ENCODE measurements at regions not wholly inside any gene's neighbourhood (a gene's known extent, or its start where the extent isn't known, plus 50 kb on each side); places are given as distances from the start of the nearest gene placed in this dataset.
"Not testable (repeated sequence)": the region's sequence is repeated elsewhere in the genome, so short reads cannot be mapped to it uniquely, and the experiment has no call there.

DNA sequence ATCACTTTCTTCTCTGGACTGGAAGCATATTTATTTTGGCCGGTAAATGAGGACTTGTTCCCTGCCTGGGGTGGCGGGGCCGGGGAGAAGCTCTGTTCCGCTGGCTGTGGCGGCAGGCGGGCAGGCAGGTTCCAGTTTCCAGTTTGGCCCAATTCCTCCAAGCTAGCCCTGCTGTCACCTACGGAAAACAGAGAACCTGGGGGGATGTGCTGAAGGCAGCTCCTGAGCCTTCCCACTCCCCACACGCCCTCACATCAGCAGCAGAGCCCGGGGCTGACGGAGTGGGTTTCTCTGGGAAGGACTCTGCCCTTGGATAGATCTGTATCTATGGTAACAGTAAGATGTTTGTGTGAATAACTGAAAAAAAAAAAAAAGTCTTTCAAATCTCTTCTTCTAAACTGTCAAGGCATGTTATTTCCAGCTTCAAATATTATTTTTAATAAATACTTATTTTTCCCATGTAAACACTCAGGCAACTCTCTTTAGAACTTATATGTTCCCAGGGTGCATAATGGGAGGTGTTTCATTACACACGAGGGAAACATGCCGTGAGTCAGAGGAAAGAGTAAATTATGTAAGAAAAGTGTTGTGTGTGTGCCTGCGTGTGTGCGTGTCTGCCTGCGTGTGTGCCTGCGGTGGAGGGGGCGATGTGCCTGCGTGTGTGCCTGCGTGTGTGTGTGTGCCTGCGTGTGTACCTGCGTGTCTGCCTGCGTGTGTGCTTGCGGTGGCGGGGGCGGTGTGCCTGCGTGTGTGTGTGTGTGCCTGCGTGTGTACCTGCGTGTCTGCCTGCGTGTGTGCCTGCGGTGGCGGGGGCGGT, 116.1 kb upstream of the ZNF516 start:
- in situ Hi-C loops (cut with MboI; ENCODE audit: low sequenced_read_pairs, unreplicated experiment) = no loop called here
- TF ChIP-seq, protein P1, sequence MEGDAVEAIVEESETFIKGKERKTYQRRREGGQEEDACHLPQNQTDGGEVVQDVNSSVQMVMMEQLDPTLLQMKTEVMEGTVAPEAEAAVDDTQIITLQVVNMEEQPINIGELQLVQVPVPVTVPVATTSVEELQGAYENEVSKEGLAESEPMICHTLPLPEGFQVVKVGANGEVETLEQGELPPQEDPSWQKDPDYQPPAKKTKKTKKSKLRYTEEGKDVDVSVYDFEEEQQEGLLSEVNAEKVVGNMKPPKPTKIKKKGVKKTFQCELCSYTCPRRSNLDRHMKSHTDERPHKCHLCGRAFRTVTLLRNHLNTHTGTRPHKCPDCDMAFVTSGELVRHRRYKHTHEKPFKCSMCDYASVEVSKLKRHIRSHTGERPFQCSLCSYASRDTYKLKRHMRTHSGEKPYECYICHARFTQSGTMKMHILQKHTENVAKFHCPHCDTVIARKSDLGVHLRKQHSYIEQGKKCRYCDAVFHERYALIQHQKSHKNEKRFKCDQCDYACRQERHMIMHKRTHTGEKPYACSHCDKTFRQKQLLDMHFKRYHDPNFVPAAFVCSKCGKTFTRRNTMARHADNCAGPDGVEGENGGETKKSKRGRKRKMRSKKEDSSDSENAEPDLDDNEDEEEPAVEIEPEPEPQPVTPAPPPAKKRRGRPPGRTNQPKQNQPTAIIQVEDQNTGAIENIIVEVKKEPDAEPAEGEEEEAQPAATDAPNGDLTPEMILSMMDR (IDR thresholded peaks at IDR 0.05; ENCODE audit: borderline replicate concordance, control extremely low read depth, extremely low read depth, insufficient read depth, missing control alignments) = no peak
- DNase-seq (ENCODE audit: low spot score) = no peak

DNA sequence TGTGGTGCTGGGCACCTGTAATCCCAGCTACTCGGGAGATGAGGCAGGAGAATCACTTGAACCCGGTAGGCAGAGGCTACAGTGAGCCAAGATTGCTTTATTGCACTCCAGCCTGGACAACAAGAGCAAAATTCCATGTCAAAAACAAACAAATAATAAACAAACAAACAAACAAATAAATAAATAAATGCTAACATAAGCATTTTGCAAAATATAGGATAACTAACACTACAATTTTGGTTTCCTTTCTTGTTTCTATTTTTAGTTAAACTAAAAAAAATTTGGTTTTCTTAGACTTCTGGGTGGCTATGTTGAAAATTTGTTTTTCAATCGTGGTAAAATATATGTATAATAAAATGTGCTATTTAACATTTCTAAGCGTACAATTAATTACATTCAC, 115.0 kb upstream of the ZNF516 start:
- no peak for DNase-seq (ENCODE audit: low spot score)
- in situ Hi-C loops (cut with MboI; ENCODE audit: low sequenced_read_pairs, unreplicated experiment) = no loop called here
- TF ChIP-seq, protein P1 (IDR thresholded peaks at IDR 0.05; ENCODE audit: borderline replicate concordance, control extremely low read depth, extremely low read depth, insufficient read depth, missing control alignments) = no peak

- no peak for DNase-seq (ENCODE audit: low spot score)
- TF ChIP-seq, protein P1 (IDR thresholded peaks at IDR 0.05; ENCODE audit: borderline replicate concordance, control extremely low read depth, extremely low read depth, insufficient read depth, missing control alignments) = no peak
- in situ Hi-C loops (cut with MboI; ENCODE audit: low sequenced_read_pairs, unreplicated experiment) = no loop called here
Measured at GRCh38 chr18:76605341-76605929, 110.4 kb upstream of the ZNF516 start.

GRCh38 chr18:76604935-76605240, 109.8 kb upstream of the ZNF516 start:
- in situ Hi-C loops (cut with MboI; ENCODE audit: low sequenced_read_pairs, unreplicated experiment) = no loop called here
- DNase-seq (ENCODE audit: low spot score) = no peak
- TF ChIP-seq, protein P1 (IDR thresholded peaks at IDR 0.05; ENCODE audit: borderline replicate concordance, control extremely low read depth, extremely low read depth, insufficient read depth, missing control alignments) = no peak

GRCh38 chr18:76604108-76604934, 109.3 kb upstream of the ZNF516 start:
- TF ChIP-seq, protein P1 (IDR thresholded peaks at IDR 0.05; ENCODE audit: borderline replicate concordance, control extremely low read depth, extremely low read depth, insufficient read depth, missing control alignments) = no peak

GRCh38 chr18:76602191-76602590, 107.1 kb upstream of the ZNF516 start:
- DNase-seq (ENCODE audit: low spot score) = no peak
- TF ChIP-seq, protein P1 (IDR thresholded peaks at IDR 0.05; ENCODE audit: borderline replicate concordance, control extremely low read depth, extremely low read depth, insufficient read depth, missing control alignments) = no peak
- in situ Hi-C loops (cut with MboI; ENCODE audit: low sequenced_read_pairs, unreplicated experiment) = no loop called here

More at GRCh38 chr18:76604108-76604934, 109.3 kb upstream of the ZNF516 start:
- no peak for DNase-seq (ENCODE audit: low spot score)
- in situ Hi-C loops (cut with MboI; ENCODE audit: low sequenced_read_pairs, unreplicated experiment) = no loop called here

DNA sequence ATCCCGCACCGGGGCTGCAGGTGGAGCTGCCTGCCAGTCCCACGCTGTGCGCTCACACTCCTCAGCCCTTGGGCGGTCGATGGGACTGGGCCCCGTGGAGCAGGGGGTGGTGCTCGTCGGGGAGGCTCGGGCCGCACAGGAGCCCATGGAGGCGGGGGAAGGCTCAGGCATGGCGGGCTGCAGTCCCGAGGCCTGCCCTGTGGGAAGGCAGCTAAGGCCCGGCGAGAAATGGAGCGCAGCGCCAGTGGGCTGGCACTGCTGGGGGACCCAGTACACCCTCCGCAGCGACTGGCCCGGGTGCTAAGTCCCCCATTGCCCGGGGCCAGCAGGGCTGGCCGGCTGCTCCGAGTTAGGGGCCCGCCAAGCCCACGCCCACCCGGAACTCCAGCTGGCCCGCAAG, 105.0 kb upstream of the ZNF516 start:
- DNase-seq (ENCODE audit: low spot score); in situ Hi-C loops (cut with MboI; ENCODE audit: low sequenced_read_pairs, unreplicated experiment): not testable (repeated sequence)

All from GM13976 (cell line).